Cardiac septum (tissue), 1 donor: ENCODE measurements at regions not wholly inside any gene's neighbourhood (a gene's known extent, or its start where the extent isn't known, plus 50 kb on each side); places are given as distances from the start of the nearest gene placed in this dataset.

Source experiments
- DNase-seq: peaks from one replicate; pipeline ENCODE4 v3.0.0-alpha.2; 2020; ENCODE audit warnings: low spot score
- intact Hi-C: fragments of 100-400 bp; cut with DNase I; formaldehyde crosslinking; loops from one replicate; pipeline ENCODE4 v1.14.0; 2022
- donor health status: DM: no; HTN: no; CAD: no.

GRCh38 chr1:184212649-184213314 lies 161.3 kb downstream of the TSEN15 start:
- no peak for DNase-seq
- intact Hi-C loops = no loop called here

GRCh38 chr1:184214128-184214527 lies 162.6 kb downstream of the TSEN15 start:
- no peak for DNase-seq
- intact Hi-C loops = no loop called here

- DNase-seq = no peak
- intact Hi-C loops = loop anchor here (5.0 kb wide), 1 partner anchor 63 kb away; no protein-coding TSS in a partner anchor
Measured at GRCh38 chr1:184215274-184215925, 163.9 kb downstream of the TSEN15 start.

- intact Hi-C loops = loop anchor here (5.0 kb wide), 1 partner anchor 66 kb away; no protein-coding TSS in a partner anchor
- no peak for DNase-seq
Measured at GRCh38 chr1:184218458-184219075, 167.0 kb downstream of the TSEN15 start.

GRCh38 chr1:184219414-184219813 lies 167.4 kb upstream of the C1orf21 start:
- intact Hi-C loops = loop anchor here (5.0 kb wide), 1 partner anchor 67 kb away; no protein-coding TSS in a partner anchor
- no peak for DNase-seq

GRCh38 chr1:184219883-184220282 lies 166.9 kb upstream of the C1orf21 start:
- intact Hi-C loops = loop anchor here (5.0 to 10.0 kb wide), 3 partner anchors 68 to 342 kb away; no protein-coding TSS in a partner anchor
- no peak for DNase-seq

- intact Hi-C loops = loop anchor here (1.0 to 10.0 kb wide), 3 partner anchors 145 to 341 kb away; no protein-coding TSS in a partner anchor
Measured at GRCh38 chr1:184221087-184221486, 165.7 kb upstream of the C1orf21 start.

GRCh38 chr1:184222652-184223052 lies 164.2 kb upstream of the C1orf21 start:
- no peak for DNase-seq
- intact Hi-C loops = loop anchor here (5.0 to 10.0 kb wide), 2 partner anchors 288 to 340 kb away; no protein-coding TSS in a partner anchor

More at GRCh38 chr1:184221087-184221486, 165.7 kb upstream of the C1orf21 start:
- DNase-seq = no peak

- no peak for DNase-seq
- intact Hi-C loops = loop anchor here (5.0 to 10.0 kb wide), 2 partner anchors 288 to 339 kb away; no protein-coding TSS in a partner anchor
Measured at GRCh38 chr1:184223216-184223615, 163.6 kb upstream of the C1orf21 start.

- DNase-seq = no peak
- intact Hi-C loops = loop anchor here (10.0 kb wide), 1 partner anchor 291 kb away; no protein-coding TSS in a partner anchor
Measured at GRCh38 chr1:184225283-184226099, 161.3 kb upstream of the C1orf21 start.

- DNase-seq = no peak
- intact Hi-C loops = loop anchor here (10.0 kb wide), 1 partner anchor 291 kb away; no protein-coding TSS in a partner anchor
Measured at GRCh38 chr1:184226100-184226487, 160.7 kb upstream of the C1orf21 start.

GRCh38 chr1:184228558-184228957 lies 158.3 kb upstream of the C1orf21 start:
- no peak for DNase-seq
- intact Hi-C loops = loop anchor here (10.0 kb wide), 1 partner anchor 294 kb away; no protein-coding TSS in a partner anchor

- intact Hi-C loops = no loop called here
- no peak for DNase-seq
Measured at GRCh38 chr1:184237588-184237987, 149.2 kb upstream of the C1orf21 start.

GRCh38 chr1:184241446-184241845 lies 145.4 kb upstream of the C1orf21 start:
- no peak for DNase-seq
- intact Hi-C loops = loop anchor here (5.0 kb wide), 4 partner anchors 56 to 421 kb away; partner anchors contain the start of gene C1orf21

- intact Hi-C loops = loop anchor here (5.0 kb wide), 4 partner anchors 55 to 420 kb away; partner anchors contain the start of gene C1orf21
- DNase-seq = no peak
Measured at GRCh38 chr1:184242507-184242943, 144.3 kb upstream of the C1orf21 start.

- intact Hi-C loops = loop anchor here (5.0 kb wide), 4 partner anchors 52 to 417 kb away; partner anchors contain the start of gene C1orf21
- DNase-seq = no peak
Measured at GRCh38 chr1:184244962-184245361, 141.9 kb upstream of the C1orf21 start.

- no peak for DNase-seq
- intact Hi-C loops = no loop called here
Measured at GRCh38 chr1:184247671-184248070, 139.2 kb upstream of the C1orf21 start.

- DNase-seq = no peak
- intact Hi-C loops = no loop called here
Measured at GRCh38 chr1:184253921-184254320, 132.9 kb upstream of the C1orf21 start.

- no peak for DNase-seq
- intact Hi-C loops = loop anchor here (5.0 kb wide), 1 partner anchor 42 kb away; no protein-coding TSS in a partner anchor
Measured at GRCh38 chr1:184254849-184255248, 132.0 kb upstream of the C1orf21 start.
